Suprapubic skin (tissue), 4 donors: ENCODE measurements at regions not wholly inside any gene's neighbourhood (a gene's known extent, or its start where the extent isn't known, plus 50 kb on each side); places are given as distances from the start of the nearest gene placed in this dataset.

Experiments
- DNase-seq, 2 donors: peaks; one replicate each; pipeline ENCODE4 v3.0.0-alpha.2; 2019; ENCODE audit warnings: low spot score in 2 of 2
- H3K27ac ChIP-seq: fragments of 200-600 bp; sonication (generic); one replicate; pipeline ENCODE4 v1.5.1; 2019
- H3K27me3 ChIP-seq: fragments of 200-600 bp; sonication (generic); one replicate; pipeline ENCODE4 v1.5.1; 2019
- H3K36me3 ChIP-seq: fragments of 200-600 bp; sonication (generic); one replicate; pipeline ENCODE4 v1.5.1; 2019
- H3K4me1 ChIP-seq: fragments of 200-600 bp; sonication (generic); one replicate; pipeline ENCODE4 v1.5.1; 2019
- H3K4me3 ChIP-seq: fragments of 200-600 bp; sonication (generic); one replicate; pipeline ENCODE4 v1.5.1; 2019; ENCODE audit warnings: mild to moderate bottlenecking
- H3K9me3 ChIP-seq: fragments of 200-600 bp; sonication (generic); one replicate; pipeline ENCODE4 v1.5.1; 2019
- CTCF ChIP-seq, 2 donors: fragments of 200-600 bp in 1 of 2; fragments of 450-650 bp in 1 of 2; sonication (generic) in 1 of 2; IDR thresholded peaks; one replicate each; pipeline ENCODE4 v1.5.1; 2016 to 2019; ENCODE audit warnings: antibody characterized with exemption in 2 of 2, mild to moderate bottlenecking in 1 of 2, moderate library complexity in 1 of 2
- EP300 ChIP-seq: sonication (generic); formaldehyde crosslinking; IDR thresholded peaks from one replicate; pipeline ENCODE4 v1.6.1; 2017; ENCODE audit warnings: antibody characterized with exemption
- POLR2A ChIP-seq, 2 donors: fragments of 450-650 bp; IDR thresholded peaks; one replicate each; pipeline ENCODE4 v1.6.1; 2017; ENCODE audit warnings: antibody characterized with exemption in 2 of 2, mild to moderate bottlenecking in 2 of 2, moderate library complexity in 2 of 2
- POLR2AphosphoS5 ChIP-seq, 3 donors: sonication (generic); formaldehyde crosslinking; IDR thresholded peaks; one replicate each; pipeline ENCODE4 v1.6.1; 2017; ENCODE audit warnings: antibody characterized with exemption in 3 of 3
- WGBS: methylation state at CpG from one replicate; pipeline ENCODE4 v1.1.5; 2018; 5-methylcytosine and 5-hydroxymethylcytosine counted together

GRCh38 chr1:229717786-229718576 lies 91.9 kb downstream of the URB2 start:
- 79% methylated on average over 7 of the region's 7 CpGs for WGBS
- TF ChIP-seq CTCF (IDR thresholded peaks at IDR 0.05) (no peak), POLR2AphosphoS5 (IDR thresholded peaks at IDR 0.05) (no peak), EP300 (no peak), POLR2A (IDR thresholded peaks at IDR 0.05) (no peak)
- Histone ChIP-seq H3K36me3 (no peaks in the 10 kb centered on the region), H3K4me1 (no peaks in the 10 kb centered on the region), H3K4me3 (no peak overlapping the region), H3K27me3 (no peaks in the 10 kb centered on the region), H3K9me3 (no peaks in the 10 kb centered on the region), H3K27ac (no peak overlapping the region)
- DNase-seq, result no peak

GRCh38 chr1:229726061-229726460 lies 100.0 kb downstream of the URB2 start:
- Histone ChIP-seq H3K36me3 (no peaks in the 10 kb centered on the region), H3K4me3 (no peak overlapping the region), H3K27ac (no peak overlapping the region), H3K27me3 (no peaks in the 10 kb centered on the region), H3K9me3 (no peaks in the 10 kb centered on the region), H3K4me1 (no peaks in the 10 kb centered on the region)
- 67% methylated on average over 3 of the region's 3 CpGs for WGBS
- DNase-seq, result no peak
- TF ChIP-seq POLR2A (IDR thresholded peaks at IDR 0.05) (no peak), POLR2AphosphoS5 (IDR thresholded peaks at IDR 0.05) (no peak), EP300 (no peak), CTCF (IDR thresholded peaks at IDR 0.05) (no peak)

- Histone ChIP-seq H3K27me3 (no peaks in the 10 kb centered on the region), H3K4me3 (no peak overlapping the region), H3K27ac (no peak overlapping the region), H3K36me3 (no peaks in the 10 kb centered on the region), H3K9me3 (peaks cover 4% of the 10 kb centered on the region), H3K4me1 (no peaks in the 10 kb centered on the region)
- TF ChIP-seq POLR2A (IDR thresholded peaks at IDR 0.05) (no peak), CTCF (IDR thresholded peaks at IDR 0.05) (no peak), POLR2AphosphoS5 (IDR thresholded peaks at IDR 0.05) (no peak), EP300 (no peak)
- DNase-seq, result no peak
Observed at GRCh38 chr1:229729916-229730315, 103.9 kb downstream of the URB2 start.

GRCh38 chr1:229730573-229730972 lies 104.5 kb downstream of the URB2 start:
- H3K36me3 ChIP-seq, result no peaks in the 10 kb centered on the region
- TF ChIP-seq POLR2AphosphoS5 (IDR thresholded peaks at IDR 0.05), result no peak
- TF ChIP-seq CTCF (IDR thresholded peaks at IDR 0.05), result no peak
- no peak for TF ChIP-seq POLR2A (IDR thresholded peaks at IDR 0.05)
- TF ChIP-seq EP300, result no peak
- no peaks in the 10 kb centered on the region for H3K4me1 ChIP-seq
- no peak overlapping the region for H3K27ac ChIP-seq
- 65% methylated on average over 1 of the region's 1 CpG for WGBS
- no peak overlapping the region for H3K4me3 ChIP-seq
- H3K27me3 ChIP-seq, result no peaks in the 10 kb centered on the region
- DNase-seq, result no peak
- peaks cover 4% of the 10 kb centered on the region for H3K9me3 ChIP-seq

GRCh38 chr1:229732061-229732460 lies 106.0 kb downstream of the URB2 start:
- Histone ChIP-seq H3K9me3 (peaks cover 8% of the 10 kb centered on the region), H3K4me3 (no peak overlapping the region), H3K27ac (no peak overlapping the region), H3K27me3 (no peaks in the 10 kb centered on the region), H3K36me3 (no peaks in the 10 kb centered on the region), H3K4me1 (no peaks in the 10 kb centered on the region)
- WGBS, result 73% methylated on average over 3 of the region's 3 CpGs
- DNase-seq, result no peak
- TF ChIP-seq CTCF (IDR thresholded peaks at IDR 0.05), result no peak
- TF ChIP-seq EP300, result no peak
- no peak for TF ChIP-seq POLR2A (IDR thresholded peaks at IDR 0.05)
- TF ChIP-seq POLR2AphosphoS5 (IDR thresholded peaks at IDR 0.05), result no peak
